HCT116 (cell line): ENCODE measurements at regions not wholly inside any gene's neighbourhood (a gene's known extent, or its start where the extent isn't known, plus 50 kb on each side); places are given as distances from the start of the nearest gene placed in this dataset.

ENCODE experiments used
- ATAC-seq: fragments of 200-7000 bp; cut with Tn5 transposase; 2 replicates; pipeline ENCODE4 v1.9.1; 2020; ENCODE audit warnings: mild to moderate bottlenecking, moderate library complexity
- BruUV-seq: library from RNA; stranded (reverse); fragments of 400-500 nt; replicated peaks from 2 replicates; lab custom pipeline; 2021; lab: Mats Ljungman, UMichigan
- CTCF ChIA-PET: fragments of 300-600 bp; sonication (Branson Sonifier 250); formaldehyde crosslinking; loops from one replicate; lab custom pipeline; 2021; ENCODE audit warnings: antibody characterized with exemption; lab: Charles Lee
- POLR2A ChIA-PET: fragments of 300-600, 350-600 bp; sonication (Branson Sonifier 250); formaldehyde crosslinking; loops from one replicate; lab custom pipeline; 2021; ENCODE audit warnings: antibody characterized with exemption; lab: Charles Lee
- RAD21 ChIA-PET, 2 experiments: fragments of 300-600 bp; sonication (Branson Sonifier 250); formaldehyde crosslinking; loops; one replicate each; lab custom pipeline; 2023; ENCODE audit warnings: low total read pairs in 2 of 2; ENCODE audit not compliant: uncharacterized antibody in 2 of 2, unreplicated experiment in 2 of 2, low non-redundant PET in 1 of 2; lab: Charles Lee
- DNase-seq: peaks from one replicate; pipeline ENCODE4 v3.0.0-alpha.2; 2010; ENCODE audit warnings: low read depth, low spot score
- H2AFZ ChIP-seq: fragments of 200-600 bp; shearing (Covaris generic), sonication (generic); 2 replicates; pipeline ENCODE4 v1.6.1; 2017; ENCODE audit warnings: low read depth, mixed run types, mixed read lengths, antibody characterized with exemption, low read length; ENCODE audit not compliant: poor library complexity, severe bottlenecking
- H3K27ac ChIP-seq: 2 replicates; pipeline ENCODE4 v1.5.1; 2012; ENCODE audit warnings: low read depth, low read length
- H3K27me3 ChIP-seq: fragments of 200-600 bp; sonication (generic); 2 replicates; pipeline ENCODE4 v1.6.1; 2016; ENCODE audit warnings: mixed run types, low read length, mixed read lengths; ENCODE audit not compliant: insufficient read depth
- H3K36me3 ChIP-seq, 2 experiments: fragments of 200-500 bp in 1 of 2; fragments of 200-600 bp in 1 of 2; sonication (Bioruptor generic) in 1 of 2; sonication (generic) in 1 of 2; 2 replicates each; pipeline versions ENCODE4 v1.5.1 to v1.6.1; 2014 to 2016; ENCODE audit warnings: low read length in 2 of 2, inconsistent platforms in 1 of 2, mixed read lengths in 1 of 2, mixed run types in 1 of 2; ENCODE audit not compliant: insufficient read depth in 2 of 2, control insufficient read depth in 1 of 2
- H3K4me1 ChIP-seq, 2 experiments: fragments of 200-600 bp in 1 of 2; sonication (generic) in 1 of 2; 2 replicates each; pipeline versions ENCODE4 v1.5.1 to v1.6.1; 2012 to 2017; ENCODE audit warnings: low read length in 2 of 2, inconsistent platforms in 1 of 2, mild to moderate bottlenecking in 1 of 2, mixed read lengths in 1 of 2, mixed run types in 1 of 2, moderate library complexity in 1 of 2; ENCODE audit not compliant: insufficient read depth in 2 of 2, control insufficient read depth in 1 of 2
- H3K4me2 ChIP-seq: fragments of 200-600 bp; sonication (generic); 2 replicates; pipeline ENCODE4 v1.6.1; 2017; ENCODE audit warnings: mixed run types, low read length, mixed read lengths
- H3K4me3 ChIP-seq, 2 experiments: fragments of 200-600 bp in 1 of 2; sonication (generic) in 1 of 2; replicated peaks in 1 of 2; 2 replicates each; pipeline ENCODE4 v1.5.1; 2011 to 2016; ENCODE audit warnings: low read length in 2 of 2, control low read depth in 1 of 2, low read depth in 1 of 2, mild to moderate bottlenecking in 1 of 2, mixed read lengths in 1 of 2, mixed run types in 1 of 2
- H3K79me2 ChIP-seq: fragments of 200-600 bp; sonication (generic); 2 replicates; pipeline ENCODE4 v1.6.1; 2017; ENCODE audit warnings: mild to moderate bottlenecking, mixed run types, low read length, moderate library complexity, mixed read lengths; ENCODE audit not compliant: insufficient read depth
- H3K9ac ChIP-seq: fragments of 200-600 bp; sonication (generic); 2 replicates; pipeline ENCODE4 v1.6.1; 2016; ENCODE audit warnings: low read length, mixed read lengths
- H3K9me2 ChIP-seq: fragments of 200-600 bp; sonication (generic), shearing (Covaris generic); 2 replicates; pipeline ENCODE4 v1.6.1; 2017; ENCODE audit warnings: mixed run types, mild to moderate bottlenecking, moderate library complexity; ENCODE audit not compliant: insufficient read depth
- H3K9me3 ChIP-seq, 2 experiments: fragments of 200-500 bp in 1 of 2; fragments of 200-600 bp in 1 of 2; sonication (Bioruptor generic) in 1 of 2; sonication (generic) in 1 of 2; 2 replicates each; pipeline ENCODE4 v1.6.1; 2014 to 2017; ENCODE audit warnings: low read length in 2 of 2, mixed read lengths in 2 of 2, inconsistent platforms in 1 of 2, low read depth in 1 of 2, mild to moderate bottlenecking in 1 of 2, mixed run types in 1 of 2, moderate library complexity in 1 of 2; ENCODE audit not compliant: control insufficient read depth in 1 of 2, insufficient read depth in 1 of 2
- H4K20me1 ChIP-seq: fragments of 200-600 bp; sonication (generic), shearing (Covaris generic); 2 replicates; pipeline ENCODE4 v1.6.1; 2017; ENCODE audit warnings: mixed run types, mild to moderate bottlenecking, moderate library complexity; ENCODE audit not compliant: insufficient read depth
- CBX3 ChIP-seq: IDR thresholded peaks from 2 replicates; pipeline ENCODE4 v1.6.1; 2012; ENCODE audit warnings: low read depth
- CEBPB ChIP-seq: IDR thresholded peaks from 2 replicates; pipeline ENCODE4 v1.6.1; 2012; ENCODE audit warnings: low read depth
- EGR1 ChIP-seq: IDR thresholded peaks from 2 replicates; pipeline ENCODE4 v1.6.1; 2012; ENCODE audit warnings: low read depth
- ELF1 ChIP-seq: IDR thresholded peaks from 2 replicates; pipeline ENCODE4 v1.6.1; 2012; ENCODE audit warnings: low read depth, borderline replicate concordance
- EZH2 ChIP-seq: fragments of 200-600 bp; sonication (generic); IDR thresholded peaks from 2 replicates; pipeline ENCODE4 v1.6.1; 2017; ENCODE audit warnings: antibody characterized with exemption, mixed run types
- EZH2phosphoT487 ChIP-seq: fragments of 200-600 bp; IDR thresholded peaks from 2 replicates; pipeline ENCODE4 v1.6.1; 2018; ENCODE audit warnings: antibody characterized with exemption, borderline replicate concordance
- JUND ChIP-seq: IDR thresholded peaks from 2 replicates; pipeline ENCODE4 v1.6.1; 2012
- POLR2A ChIP-seq: IDR thresholded peaks from 2 replicates; pipeline ENCODE4 v1.7.0; 2011; ENCODE audit warnings: borderline replicate concordance; ENCODE audit not compliant: insufficient read depth, insufficient read length; ENCODE audit errors: extremely low read depth
- POLR2AphosphoS5 ChIP-seq: IDR thresholded peaks from 2 replicates; pipeline ENCODE4 v1.6.1; 2011; ENCODE audit warnings: mild to moderate bottlenecking, low read depth, low read length, moderate library complexity
- SP1 ChIP-seq: IDR thresholded peaks from 2 replicates; pipeline ENCODE4 v1.6.1; 2012; ENCODE audit warnings: low read depth
- YY1 ChIP-seq: IDR thresholded peaks from 2 replicates; pipeline ENCODE4 v1.6.1; 2011; ENCODE audit warnings: low read length, low read depth, moderate library complexity, mild to moderate bottlenecking; ENCODE audit not compliant: insufficient replicate concordance; ENCODE audit errors: extremely low read depth
- ZFX ChIP-seq: fragments of 450-650 bp; IDR thresholded peaks from 2 replicates; pipeline ENCODE4 v1.6.1; 2017
- intact Hi-C: fragments of 100-400 bp; cut with micrococcal nuclease; formaldehyde crosslinking; loops from 2 replicates; pipeline ENCODE4 v1.10.0; 2022
- TF ChIP-seq, protein P1 (sequence below): IDR thresholded peaks from 2 replicates; pipeline ENCODE4 v1.6.1; 2012; ENCODE audit warnings: low read depth
- TF ChIP-seq, protein P2 (sequence below), 3 experiments: fragments of 200-600 bp in 1 of 3; sonication (generic) in 1 of 3; IDR thresholded peaks in 2 of 3; conservative IDR thresholded peaks in 1 of 3; 2 replicates each; pipeline ENCODE4 v1.5.1; 2012 to 2017; ENCODE audit warnings: low read depth in 2 of 3, low read length in 2 of 3, antibody characterized with exemption in 1 of 3, borderline replicate concordance in 1 of 3, control low read depth in 1 of 3, mild to moderate bottlenecking in 1 of 3, mixed read lengths in 1 of 3, mixed run types in 1 of 3, moderate library complexity in 1 of 3; ENCODE audit not compliant: insufficient read depth in 1 of 3

DNA sequence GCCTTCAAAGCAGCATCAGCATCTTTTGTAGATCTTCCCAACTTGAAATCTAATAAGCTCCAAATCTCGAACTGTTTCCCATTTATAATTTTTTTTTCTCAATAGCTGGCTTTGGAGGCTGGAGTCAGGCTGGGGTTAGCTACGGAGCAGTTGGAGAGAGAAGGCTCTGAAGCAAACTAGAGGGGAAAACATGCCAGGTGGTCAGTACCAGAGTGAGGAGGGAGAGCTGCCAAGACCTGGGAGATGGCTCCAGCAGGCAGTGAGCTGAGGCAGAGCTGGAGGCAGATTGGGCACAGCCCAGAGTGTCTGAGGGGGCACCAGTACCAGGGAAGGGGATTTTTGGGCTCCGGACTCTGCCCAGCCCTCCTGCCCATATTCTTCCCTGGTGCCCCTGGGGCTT, 311.2 kb downstream of the RPLP1 start:
- Histone ChIP-seq H3K4me2 (no peak overlapping the region), H3K9me3 (no peaks in the 10 kb centered on the region), H4K20me1 (no peaks in the 10 kb centered on the region), H3K27ac (no peak overlapping the region), H3K79me2 (no peaks in the 10 kb centered on the region), H2AFZ (no peak overlapping the region), H3K27me3 (peaks cover 15% of the 10 kb centered on the region; the same call in 1 of the 2 replicates), H3K9ac (no peak overlapping the region), H3K9me2 (no peaks in the 10 kb centered on the region), H3K4me1 (peaks cover 15 to 28% of the 10 kb centered on the region in 2 experiments), H3K36me3 (no peaks in the 10 kb centered on the region), H3K4me3 (no peak overlapping the region)
- no peak for TF ChIP-seq ELF1
- TF ChIP-seq YY1 = no peak
- no peak for TF ChIP-seq EZH2
- no peak for TF ChIP-seq EGR1
- no peak for TF ChIP-seq EZH2phosphoT487
- TF ChIP-seq, protein P1, sequence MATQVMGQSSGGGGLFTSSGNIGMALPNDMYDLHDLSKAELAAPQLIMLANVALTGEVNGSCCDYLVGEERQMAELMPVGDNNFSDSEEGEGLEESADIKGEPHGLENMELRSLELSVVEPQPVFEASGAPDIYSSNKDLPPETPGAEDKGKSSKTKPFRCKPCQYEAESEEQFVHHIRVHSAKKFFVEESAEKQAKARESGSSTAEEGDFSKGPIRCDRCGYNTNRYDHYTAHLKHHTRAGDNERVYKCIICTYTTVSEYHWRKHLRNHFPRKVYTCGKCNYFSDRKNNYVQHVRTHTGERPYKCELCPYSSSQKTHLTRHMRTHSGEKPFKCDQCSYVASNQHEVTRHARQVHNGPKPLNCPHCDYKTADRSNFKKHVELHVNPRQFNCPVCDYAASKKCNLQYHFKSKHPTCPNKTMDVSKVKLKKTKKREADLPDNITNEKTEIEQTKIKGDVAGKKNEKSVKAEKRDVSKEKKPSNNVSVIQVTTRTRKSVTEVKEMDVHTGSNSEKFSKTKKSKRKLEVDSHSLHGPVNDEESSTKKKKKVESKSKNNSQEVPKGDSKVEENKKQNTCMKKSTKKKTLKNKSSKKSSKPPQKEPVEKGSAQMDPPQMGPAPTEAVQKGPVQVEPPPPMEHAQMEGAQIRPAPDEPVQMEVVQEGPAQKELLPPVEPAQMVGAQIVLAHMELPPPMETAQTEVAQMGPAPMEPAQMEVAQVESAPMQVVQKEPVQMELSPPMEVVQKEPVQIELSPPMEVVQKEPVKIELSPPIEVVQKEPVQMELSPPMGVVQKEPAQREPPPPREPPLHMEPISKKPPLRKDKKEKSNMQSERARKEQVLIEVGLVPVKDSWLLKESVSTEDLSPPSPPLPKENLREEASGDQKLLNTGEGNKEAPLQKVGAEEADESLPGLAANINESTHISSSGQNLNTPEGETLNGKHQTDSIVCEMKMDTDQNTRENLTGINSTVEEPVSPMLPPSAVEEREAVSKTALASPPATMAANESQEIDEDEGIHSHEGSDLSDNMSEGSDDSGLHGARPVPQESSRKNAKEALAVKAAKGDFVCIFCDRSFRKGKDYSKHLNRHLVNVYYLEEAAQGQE = no peak
- no peak for TF ChIP-seq POLR2AphosphoS5
- TF ChIP-seq SP1 = no peak
- no peak for TF ChIP-seq ZFX
- TF ChIP-seq CEBPB = no peak
- TF ChIP-seq POLR2A = no peak
- TF ChIP-seq CBX3 = no peak
- TF ChIP-seq, protein P2, sequence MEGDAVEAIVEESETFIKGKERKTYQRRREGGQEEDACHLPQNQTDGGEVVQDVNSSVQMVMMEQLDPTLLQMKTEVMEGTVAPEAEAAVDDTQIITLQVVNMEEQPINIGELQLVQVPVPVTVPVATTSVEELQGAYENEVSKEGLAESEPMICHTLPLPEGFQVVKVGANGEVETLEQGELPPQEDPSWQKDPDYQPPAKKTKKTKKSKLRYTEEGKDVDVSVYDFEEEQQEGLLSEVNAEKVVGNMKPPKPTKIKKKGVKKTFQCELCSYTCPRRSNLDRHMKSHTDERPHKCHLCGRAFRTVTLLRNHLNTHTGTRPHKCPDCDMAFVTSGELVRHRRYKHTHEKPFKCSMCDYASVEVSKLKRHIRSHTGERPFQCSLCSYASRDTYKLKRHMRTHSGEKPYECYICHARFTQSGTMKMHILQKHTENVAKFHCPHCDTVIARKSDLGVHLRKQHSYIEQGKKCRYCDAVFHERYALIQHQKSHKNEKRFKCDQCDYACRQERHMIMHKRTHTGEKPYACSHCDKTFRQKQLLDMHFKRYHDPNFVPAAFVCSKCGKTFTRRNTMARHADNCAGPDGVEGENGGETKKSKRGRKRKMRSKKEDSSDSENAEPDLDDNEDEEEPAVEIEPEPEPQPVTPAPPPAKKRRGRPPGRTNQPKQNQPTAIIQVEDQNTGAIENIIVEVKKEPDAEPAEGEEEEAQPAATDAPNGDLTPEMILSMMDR (IDR thresholded peaks at IDR 0.05 in 2 of 3, conservative IDR thresholded peaks at IDR 0.05 in 1 of 3; ENCODE audit: borderline replicate concordance in 1 of 3, insufficient read depth in 1 of 3, low read depth in 2 of 3, low read length in 2 of 3) = no peak
- TF ChIP-seq JUND = no peak
- BruUV-seq = no TSS peak
- ChIA-PET POLR2A (no interaction called here), RAD21 (interaction anchor here in 1 of 2 experiments (0.6 kb wide), 1 partner anchor 94 kb away, joined by 4 read pairs; no protein-coding TSS in a partner anchor), CTCF (interaction anchor here (1.1 to 1.2 kb wide), 2 partner anchors 14 to 703 kb away, joined by 3 read pairs; no protein-coding TSS in a partner anchor)
- ATAC-seq = no peak
- intact Hi-C loops = no loop called here
- DNase-seq = no peak
